Skeletal muscle cell (primary cell): ENCODE measurements at regions not wholly inside any gene's neighbourhood (a gene's known extent, or its start where the extent isn't known, plus 50 kb on each side); places are given as distances from the start of the nearest gene placed in this dataset.
"Not testable (repeated sequence)": the region's sequence is repeated elsewhere in the genome, so short reads cannot be mapped to it uniquely, and the experiment has no call there.

Source experiments
- DNase-seq: peaks from one replicate; pipeline ENCODE4 v3.0.0-alpha.2; 2010; ENCODE audit warnings: low read depth
- H3K4me3 ChIP-seq: 2 replicates; pipeline ENCODE4 v1.5.1; 2011; ENCODE audit warnings: low read depth, mild to moderate bottlenecking, control low read depth, low read length, moderate library complexity

DNA sequence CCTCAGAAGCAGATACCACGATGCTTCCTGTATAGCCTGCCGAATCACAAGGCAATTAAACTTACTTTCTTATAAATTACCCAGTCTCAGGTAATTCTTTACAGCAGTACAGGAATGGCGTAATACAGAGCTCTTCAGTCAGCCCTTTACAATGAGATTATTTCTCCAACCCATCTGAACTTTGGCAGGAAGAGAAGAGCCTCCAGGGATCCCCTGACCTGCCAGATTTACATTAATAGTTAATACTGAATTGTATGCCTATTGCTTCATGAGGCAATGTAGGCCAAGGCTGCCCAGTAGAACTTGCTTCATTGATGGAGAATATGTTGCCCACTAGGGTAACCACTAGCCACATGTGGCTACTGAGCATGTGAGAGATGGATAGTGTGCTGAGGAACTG, 608.7 kb downstream of the SH2D4B start:
- no peak overlapping the region for H3K4me3 ChIP-seq
- no peak for DNase-seq

DNA sequence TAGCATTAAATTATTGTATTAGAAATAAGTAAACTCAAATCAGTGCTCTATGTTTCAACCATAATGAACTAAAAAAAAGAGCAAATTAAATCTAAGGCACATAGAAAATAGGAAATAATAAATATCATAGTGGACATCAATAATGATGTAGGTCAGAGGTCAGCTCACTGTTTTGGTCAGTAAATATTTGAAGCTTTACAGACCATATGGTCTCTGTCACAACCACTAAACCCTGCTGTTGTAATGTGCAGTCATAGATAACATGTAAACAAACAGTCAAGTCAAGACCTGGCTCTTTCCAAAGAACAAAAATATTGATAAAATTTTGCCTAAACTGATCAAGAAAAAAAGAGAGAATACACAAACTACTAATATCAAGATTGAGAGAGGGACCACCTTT, 615.0 kb downstream of the SH2D4B start:
- no peak for DNase-seq
- H3K4me3 ChIP-seq, result no peak overlapping the region

DNA sequence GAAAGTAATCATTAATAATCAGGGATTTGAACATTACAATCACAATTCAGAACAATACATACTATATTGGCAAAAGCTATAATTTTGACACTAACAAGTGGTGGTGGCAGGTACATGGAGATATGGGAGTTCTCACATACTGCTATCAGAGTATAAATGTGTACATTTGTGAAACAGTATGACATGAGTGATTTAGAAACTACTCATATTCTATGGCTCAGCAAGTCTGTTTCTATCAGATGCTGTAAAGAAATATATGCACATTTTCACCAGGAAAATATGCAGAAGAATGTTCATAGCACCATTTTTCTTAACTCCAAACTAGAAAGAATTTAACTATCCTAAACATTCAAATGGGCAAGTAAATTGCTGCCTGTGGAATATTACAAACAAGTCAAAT, 620.0 kb downstream of the SH2D4B start:
- DNase-seq, result no peak
- no peak overlapping the region for H3K4me3 ChIP-seq

DNA sequence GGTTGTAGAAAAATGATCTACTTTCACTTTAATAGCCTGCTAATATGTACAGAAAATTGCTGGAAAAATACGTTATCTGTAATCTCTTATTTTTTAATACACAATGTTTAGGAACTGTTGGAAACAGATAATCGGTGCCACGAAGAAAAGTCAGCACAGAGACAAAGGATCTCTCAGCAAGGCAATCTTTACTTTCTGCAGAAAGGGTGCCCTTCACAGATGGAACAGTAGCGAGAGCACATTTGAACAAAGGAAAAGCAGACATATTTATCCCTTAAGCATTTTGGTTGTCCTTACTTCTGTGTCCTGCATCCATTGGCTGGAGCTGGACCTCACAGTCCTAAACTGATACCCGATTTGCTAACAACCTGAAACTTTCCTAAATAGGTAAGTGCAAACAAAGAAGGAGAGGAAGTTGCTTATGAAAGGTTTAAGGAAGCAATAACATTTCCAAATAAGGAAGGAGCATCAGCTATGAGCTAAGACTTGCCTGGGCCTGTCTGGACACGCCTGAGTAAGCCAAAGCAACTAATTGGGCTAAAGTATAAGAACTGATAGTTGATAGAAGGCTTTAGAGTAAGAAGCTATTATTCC, 640.0 kb downstream of the SH2D4B start:
- H3K4me3 ChIP-seq, result no peak overlapping the region
- no peak for DNase-seq

DNA sequence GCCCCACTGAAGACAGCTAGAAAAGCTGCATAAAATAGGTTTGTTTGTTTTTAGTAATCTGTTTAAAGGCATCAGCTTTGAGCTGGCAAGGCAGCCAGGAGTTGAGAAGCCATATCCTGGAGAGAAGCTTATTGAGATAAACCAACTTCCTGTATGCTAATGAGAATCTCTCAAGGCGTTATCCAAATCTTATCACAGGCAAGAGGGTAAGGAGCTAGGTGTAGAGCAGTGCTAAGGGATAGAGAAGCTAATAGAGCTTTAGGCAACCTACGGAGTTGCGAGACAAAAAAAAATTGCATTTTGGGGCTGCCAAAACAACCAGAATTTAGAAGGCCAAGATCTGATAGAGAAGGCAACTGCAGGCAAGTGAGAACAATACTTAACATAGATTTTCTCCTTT, 641.6 kb downstream of the SH2D4B start:
- DNase-seq, result no peak
- H3K4me3 ChIP-seq, result no peak overlapping the region

DNA sequence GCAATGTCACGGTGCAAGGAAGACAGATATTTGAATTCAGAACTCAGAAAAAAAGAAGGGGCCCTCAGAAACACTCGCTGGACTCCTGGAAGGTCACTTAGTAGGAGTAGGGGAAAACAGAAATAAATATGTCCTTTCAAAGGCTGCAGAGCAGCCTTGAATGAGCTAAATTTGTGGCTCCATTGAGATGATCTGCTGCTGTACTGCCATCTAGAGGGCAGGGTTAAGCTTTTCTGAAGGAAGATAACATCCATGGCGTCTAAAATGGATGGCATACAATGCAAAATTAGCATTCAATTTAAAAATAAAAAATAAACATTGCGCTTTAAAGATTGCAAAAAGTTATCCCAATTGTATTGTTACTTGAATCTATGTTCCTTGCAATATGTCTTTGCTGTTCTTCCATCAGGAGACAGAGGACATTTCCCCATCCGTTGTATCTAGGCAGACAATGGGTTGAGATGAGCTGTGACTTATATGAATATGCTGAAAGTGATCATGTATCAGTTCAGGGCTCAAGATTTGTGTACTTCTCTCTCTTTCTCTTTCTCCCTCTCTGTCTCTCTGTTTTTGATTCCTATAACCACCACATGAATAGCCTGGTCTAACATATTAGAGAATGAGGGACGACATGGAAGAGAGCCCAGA, 642.2 kb downstream of the SH2D4B start:
- DNase-seq, result no peak
- H3K4me3 ChIP-seq, result no peak overlapping the region

DNA sequence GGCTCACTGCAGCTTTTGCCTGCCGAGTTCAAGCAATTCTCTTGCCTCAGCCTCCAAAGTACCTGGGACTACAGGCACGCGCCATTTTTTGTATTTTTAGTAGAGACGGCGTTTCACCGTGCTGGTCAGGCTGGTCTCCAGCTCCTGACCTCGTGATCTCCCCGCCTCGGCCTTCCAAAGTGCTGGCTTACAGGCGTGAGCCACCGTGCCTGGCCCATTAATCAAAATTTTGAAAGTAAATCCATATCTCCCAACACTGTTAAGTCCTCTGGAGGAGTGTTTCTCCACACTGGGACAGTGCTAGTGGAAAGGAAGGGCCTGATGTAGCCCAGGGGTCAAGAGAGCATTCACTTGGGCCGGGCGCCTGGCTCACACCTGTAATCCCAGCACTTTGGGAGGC, 644.6 kb downstream of the SH2D4B start:
- DNase-seq, result no peak
- no peak overlapping the region for H3K4me3 ChIP-seq

DNA sequence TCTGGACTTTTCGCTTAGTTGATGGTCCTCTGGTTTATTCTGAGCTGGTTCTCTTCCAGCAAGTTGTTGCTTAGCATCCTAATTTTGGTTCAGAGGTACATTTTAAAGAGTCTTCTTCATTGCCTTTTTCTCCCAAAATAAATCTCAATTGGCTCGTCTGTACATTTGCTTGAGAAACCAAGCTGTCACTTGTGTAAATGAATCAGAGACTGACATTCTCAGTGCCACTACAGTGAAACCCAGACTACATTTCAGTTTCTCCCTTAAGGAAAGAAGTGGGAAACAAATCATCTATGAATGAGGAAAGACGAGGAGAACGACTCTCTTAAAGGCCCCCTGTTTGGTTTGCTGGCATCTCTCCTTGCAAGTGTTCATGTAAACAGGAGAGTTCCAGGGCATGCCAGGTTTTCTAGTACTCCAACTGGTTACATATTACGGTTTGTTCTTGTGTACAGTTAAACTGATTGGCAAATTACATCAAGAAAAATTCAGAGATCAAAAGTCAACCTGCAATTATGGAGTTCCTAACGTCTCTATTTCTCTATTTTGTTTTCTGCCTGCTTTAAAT, 654.6 kb downstream of the SH2D4B start:
- DNase-seq, result no peak
- no peak overlapping the region for H3K4me3 ChIP-seq

DNA sequence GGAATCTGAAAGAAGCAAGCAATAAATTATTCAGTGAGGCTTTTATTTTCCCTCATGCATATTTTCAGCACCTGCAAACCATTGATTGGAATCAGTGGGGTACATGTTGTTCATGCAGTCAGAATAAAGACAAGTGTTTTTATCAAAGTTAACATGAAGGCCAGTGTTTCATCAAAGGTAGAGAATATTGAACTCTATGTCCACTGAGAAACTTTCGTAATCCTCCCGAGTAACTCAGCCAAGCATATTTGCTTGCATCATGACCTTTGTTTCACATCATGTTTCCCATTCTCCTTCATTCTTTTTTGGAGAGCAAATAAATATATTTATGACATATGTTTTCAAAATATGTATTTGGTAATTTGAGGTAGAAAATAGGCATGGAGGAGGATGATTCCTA, 663.1 kb downstream of the SH2D4B start:
- no peak for DNase-seq
- no peak overlapping the region for H3K4me3 ChIP-seq

DNA sequence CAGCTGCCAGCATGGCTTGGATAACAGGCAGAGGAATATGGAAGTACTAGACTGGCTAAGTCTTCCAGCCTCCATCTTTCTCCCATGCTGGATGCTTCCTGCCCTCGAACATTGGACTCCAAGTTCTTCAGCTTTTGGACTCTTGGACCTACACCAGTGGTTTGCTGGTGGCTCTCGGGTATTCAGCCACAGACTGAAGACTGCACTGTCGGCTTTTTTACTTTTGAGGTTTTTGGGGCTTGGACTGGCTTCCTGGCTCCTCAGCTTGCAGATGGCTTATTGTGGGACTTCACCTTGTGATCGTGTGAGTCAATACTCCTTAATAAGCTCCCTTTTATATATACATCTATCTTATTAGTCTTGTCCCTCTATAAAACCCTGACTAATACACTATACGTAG, 667.6 kb upstream of the NRG3 start:
- DNase-seq, H3K4me3 ChIP-seq: not testable (repeated sequence)

DNA sequence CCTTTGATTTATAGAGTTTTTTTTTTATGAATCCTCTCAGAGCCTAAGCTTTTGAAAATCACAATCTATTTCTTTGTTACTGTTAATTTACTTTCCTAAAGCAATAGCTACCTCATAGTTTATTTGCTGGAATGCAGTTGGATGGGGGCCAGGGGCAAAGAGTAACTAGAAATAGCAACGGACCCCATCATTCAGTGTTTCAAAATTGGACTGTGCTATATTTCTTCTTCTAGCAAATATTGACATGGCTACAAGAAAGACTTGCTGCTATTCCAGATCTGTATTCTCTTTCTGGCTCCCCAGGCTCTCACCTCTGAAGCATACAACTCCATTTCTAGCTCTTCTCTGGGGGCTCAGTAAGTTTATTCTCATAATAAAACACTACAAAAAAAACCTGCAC, 661.6 kb upstream of the NRG3 start:
- DNase-seq, result no peak
- no peak overlapping the region for H3K4me3 ChIP-seq

DNA sequence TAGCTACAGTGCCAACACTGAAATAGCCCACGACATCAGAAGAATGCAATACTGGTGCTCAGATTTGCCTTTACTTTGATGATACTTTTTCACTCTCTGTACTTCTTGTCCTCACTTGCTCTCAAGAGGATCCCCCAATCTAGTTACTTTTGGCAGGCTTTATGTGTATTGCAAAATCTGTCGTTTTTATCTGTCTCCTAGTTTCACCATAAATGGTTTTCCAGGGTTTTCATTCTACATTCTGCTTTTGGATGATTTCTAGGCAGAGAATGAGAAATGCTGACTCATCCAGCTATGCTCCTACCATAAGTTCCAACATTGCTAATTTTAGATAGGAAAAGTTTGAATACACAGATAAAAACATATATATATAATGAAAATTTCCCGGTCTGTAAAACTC, 659.5 kb upstream of the NRG3 start:
- H3K4me3 ChIP-seq, result no peak overlapping the region
- DNase-seq, result no peak

DNA sequence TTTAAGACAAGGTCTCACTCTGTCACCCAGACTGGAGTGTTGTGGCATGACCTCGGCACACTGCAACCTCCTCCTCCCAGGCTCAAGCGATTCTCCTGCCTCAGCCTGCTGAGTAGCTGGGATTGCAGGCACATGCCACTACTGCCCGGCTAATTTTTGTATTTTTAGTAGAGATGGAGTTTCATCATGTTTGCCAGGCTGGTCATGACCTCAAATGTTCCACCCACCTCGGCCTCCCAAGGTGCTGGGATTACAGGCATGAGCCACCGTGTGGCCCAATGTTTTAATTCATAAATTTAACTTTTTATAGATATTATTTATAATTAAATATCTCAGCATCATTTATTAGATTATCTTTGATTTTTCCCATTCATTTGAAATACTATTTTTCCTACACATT, 658.0 kb upstream of the NRG3 start:
- DNase-seq, result no peak
- H3K4me3 ChIP-seq, result no peak overlapping the region

DNA sequence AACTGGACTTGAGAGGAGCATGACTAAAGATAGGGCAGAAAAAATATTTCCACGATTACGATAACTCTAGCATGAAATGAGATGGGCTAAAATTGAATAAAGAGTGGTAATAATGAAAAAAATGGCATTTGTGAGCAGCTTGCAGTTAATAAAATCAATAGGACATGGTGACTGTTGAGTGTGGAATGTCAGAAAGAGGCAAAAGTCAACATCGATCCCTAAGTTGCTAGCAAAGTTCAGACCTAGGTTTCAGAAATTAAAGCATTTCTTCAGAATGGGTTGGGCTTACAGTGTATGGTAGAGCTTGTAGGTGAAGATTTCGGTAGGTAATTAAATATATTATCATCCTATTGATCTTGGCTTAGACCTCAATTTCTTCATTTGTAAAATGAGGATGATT, 656.7 kb upstream of the NRG3 start:
- no peak for DNase-seq

DNA sequence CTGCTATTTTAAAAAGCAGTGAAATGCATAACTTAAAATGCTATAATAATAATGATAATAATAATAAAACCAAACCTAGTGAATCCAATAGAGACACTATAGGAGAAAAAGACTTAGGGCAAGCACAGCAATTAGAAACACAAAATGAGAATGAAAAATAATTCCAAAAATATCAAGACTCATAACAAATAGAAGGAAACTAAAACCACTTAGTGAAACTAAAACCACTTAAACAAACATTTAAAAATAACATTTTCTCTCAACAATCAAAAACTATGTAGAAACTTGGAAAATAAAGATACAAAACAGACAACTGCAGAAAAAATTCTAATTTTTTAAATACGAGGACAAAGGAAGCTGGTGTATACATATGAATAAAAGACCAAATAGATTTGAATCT, 655.2 kb upstream of the NRG3 start:
- no peak overlapping the region for H3K4me3 ChIP-seq
- no peak for DNase-seq

More for the DNA sequence above, 656.7 kb upstream of the NRG3 start:
- no peak overlapping the region for H3K4me3 ChIP-seq

DNA sequence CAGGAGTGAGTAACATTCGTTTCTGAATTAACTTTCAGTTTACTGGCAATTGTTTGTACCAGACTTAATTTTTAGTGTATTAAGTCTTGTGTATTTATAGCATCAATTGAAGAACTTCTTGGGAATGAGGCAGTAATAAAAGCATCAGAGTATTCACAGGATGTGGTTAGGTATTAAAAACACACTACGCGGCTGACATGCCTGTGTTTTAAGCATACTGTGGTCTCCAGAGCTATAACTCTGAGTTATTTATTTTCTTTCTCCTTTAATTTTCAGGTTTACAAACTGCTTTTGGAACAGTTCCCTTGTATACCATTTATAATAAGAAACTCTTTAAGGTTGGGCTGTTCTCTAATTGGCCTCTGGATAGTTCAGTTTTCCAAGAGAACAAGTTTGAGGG, 626.1 kb upstream of the NRG3 start:
- H3K4me3 ChIP-seq, result no peak overlapping the region
- no peak for DNase-seq

DNA sequence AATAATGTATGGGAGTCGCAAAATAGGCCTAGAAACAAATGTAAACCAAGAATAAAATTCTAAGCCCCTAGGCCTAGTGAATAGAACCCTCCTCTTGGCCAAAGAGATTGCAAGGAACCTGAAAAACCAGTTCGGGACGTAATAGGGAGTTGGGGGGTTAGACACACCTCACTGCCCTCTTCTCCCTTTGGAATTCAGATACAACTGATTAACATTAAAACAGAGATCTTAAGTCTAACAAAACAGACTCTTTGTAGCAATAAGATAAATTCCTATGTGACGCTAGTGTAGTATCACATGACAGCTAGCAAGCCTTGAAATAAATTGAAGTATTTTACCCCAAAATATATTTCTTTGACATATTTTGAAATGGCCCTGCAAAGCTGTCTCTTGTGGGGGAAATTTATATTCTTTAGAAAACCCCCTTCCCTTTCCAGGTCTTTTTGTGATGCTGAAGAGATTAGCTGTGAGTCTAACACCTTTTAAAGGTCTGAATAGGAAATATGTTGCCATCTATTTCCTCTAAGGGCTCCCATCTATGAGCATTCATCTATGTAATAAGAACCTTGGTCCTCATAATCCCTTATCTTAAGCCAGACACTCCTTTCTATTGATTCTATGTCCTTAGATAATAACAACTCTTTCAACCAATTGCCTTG, 623.4 kb upstream of the NRG3 start:
- DNase-seq, result no peak

DNA sequence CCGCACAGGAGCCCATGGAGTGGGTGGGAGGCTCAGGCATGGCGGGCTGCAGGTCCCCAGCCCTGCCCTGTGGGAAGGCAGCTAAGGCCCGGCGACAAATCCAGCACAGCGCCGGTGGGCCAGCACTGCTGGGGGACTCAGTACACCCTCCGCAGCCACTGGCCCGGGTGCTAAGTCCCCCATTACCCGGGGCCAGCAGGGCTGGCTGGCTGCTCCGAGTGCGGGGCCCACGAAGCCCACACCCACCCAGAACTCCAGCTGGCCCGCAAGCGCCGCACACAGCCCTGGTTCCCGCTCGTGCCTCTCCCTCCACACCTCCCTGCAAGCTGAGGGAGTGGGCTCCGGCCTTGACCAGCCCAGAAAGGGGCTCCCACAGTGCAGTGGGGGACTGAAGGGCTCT, 610.0 kb upstream of the NRG3 start:
- DNase-seq, H3K4me3 ChIP-seq: not testable (repeated sequence)

More for the DNA sequence above, 623.4 kb upstream of the NRG3 start:
- H3K4me3 ChIP-seq, result no peak overlapping the region

DNA sequence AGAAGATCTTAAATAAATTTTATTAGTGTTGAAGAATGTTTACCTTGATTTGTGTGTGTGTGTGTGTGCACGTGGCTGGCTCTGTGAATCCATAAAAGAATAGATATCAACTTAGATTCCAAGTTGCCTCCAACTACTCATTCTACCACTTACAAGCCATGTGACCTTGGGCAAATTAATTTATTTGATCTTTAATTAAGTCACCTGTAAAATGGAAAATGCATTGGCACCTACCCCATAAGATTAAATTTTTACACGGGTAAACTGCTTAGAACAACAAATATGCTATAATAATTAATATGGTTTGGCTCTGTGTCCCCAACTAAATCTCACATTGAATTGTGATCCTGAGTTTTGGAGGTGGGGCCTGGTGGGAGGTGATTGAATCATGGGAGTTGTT, 604.9 kb upstream of the NRG3 start:
- DNase-seq, result no peak
- H3K4me3 ChIP-seq, result no peak overlapping the region

DNA sequence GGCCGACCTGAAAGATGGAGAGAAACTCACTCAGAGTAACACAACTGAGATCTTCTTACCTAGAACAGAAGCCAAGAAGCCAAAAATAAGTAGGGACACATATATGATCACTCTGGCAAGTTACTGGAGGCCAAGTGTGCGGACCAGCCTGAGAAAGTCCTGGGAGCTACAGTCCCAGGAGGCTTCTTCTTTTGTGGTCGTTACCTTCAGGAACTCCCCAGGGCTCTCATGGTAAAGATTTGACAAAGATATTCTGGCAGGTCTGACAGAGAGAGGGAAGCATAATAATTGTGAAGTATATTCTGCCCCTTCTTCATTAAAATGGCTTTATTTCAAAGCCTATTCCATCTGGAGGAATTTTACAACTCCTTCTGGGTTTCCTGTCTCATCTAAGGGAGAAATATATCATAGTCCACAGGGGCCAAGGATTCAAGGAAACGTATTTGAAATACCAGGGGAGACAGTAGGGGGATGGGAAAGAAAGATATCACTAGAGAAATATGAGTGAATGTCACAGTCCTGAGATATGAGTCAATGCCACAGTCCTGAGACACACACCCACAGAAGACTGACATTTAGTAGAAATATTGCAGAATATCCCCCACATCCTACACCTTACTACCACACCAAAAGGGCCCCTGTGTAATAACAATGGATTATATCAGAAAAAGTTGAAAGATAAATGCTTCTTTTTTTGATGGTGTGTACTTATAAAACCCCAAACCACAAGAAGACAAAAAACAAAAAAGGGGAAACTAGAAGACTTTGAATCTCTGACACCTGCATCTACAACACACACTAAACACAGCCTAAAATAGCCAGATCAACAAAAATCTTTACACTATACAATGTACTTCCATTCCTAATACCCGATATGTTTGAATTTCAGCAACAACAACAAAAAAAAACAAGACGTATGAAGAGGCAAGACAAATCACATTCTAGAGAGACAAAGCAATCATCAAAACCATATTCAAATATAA, 594.2 kb upstream of the NRG3 start:
- no peak for DNase-seq
- no peak overlapping the region for H3K4me3 ChIP-seq
